ENCODE measurements at regions not wholly inside any gene's neighbourhood (a gene's known extent, or its start where the extent isn't known, plus 50 kb on each side); places are given as distances from the start of the nearest gene placed in this dataset.
"Not testable (repeated sequence)": the region's sequence is repeated elsewhere in the genome, so short reads cannot be mapped to it uniquely, and the experiment has no call there.

DNA sequence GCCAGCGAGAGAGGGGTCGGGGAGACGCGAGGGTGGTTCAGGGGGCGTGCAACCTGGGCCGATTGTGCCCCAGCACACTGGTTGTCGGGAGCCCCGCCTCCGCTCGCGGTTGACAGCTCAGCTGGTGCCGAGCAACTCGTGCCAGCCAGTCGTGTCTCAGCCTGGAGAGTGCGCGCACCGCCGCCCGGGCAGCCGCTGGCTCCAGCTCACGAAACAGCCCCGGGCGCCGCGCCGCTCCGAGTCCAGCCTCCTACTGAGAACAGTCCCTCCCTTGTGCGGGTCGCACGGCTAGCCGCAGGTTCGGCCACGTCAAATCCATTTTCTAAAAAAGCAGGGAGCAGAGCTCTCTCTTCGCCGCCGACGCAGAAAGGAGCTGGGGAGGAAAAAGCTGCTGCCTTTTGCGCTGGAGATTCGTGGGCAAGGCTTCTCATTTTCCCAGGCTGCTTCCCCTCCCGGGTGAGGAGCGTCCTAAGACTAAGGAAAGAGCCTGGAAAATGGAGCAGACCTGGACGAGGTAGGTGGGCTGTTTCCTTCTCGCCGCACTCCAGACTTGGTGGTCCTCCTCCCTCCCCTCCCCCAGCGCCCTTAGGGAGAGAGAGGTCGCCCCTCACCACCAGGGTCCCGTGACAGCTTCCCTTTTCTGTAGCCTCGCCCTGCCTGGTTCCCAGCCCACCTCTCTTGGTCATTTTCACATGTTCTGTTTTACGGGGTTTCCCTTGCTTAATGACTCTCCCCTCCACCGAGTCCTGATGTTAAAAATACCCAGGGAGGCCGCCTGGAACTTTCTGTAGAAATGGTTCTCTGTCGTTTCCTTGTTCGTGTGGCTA, 56.7 kb upstream of the SEC22B start:
- DNase-seq, result not testable (repeated sequence)

- DNase-seq, result not testable (repeated sequence)
These were observed 53.5 kb upstream of the SEC22B start for GRCh38 chr1:120229835-120230234.

Measured in inflammatory macrophage treated with lipopolysaccharide for 4 hours (primary cell).